Myocyte (in vitro differentiated cells): ENCODE measurements at regions not wholly inside any gene's neighbourhood (a gene's known extent, or its start where the extent isn't known, plus 50 kb on each side); places are given as distances from the start of the nearest gene placed in this dataset.

ENCODE experiments used
- DNase-seq: peaks from one replicate; pipeline ENCODE4 v3.0.0-alpha.2; 2012; ENCODE audit warnings: low read depth

GRCh38 chr15:77716632-77717332 is 84.1 kb upstream of the LINGO1 start:
- DNase-seq, result no peak

GRCh38 chr15:77715860-77716259 is 83.1 kb upstream of the LINGO1 start:
- no peak for DNase-seq

GRCh38 chr15:77715051-77715450 is 82.3 kb upstream of the LINGO1 start:
- DNase-seq, result no peak

GRCh38 chr15:77714555-77714954 is 81.8 kb upstream of the LINGO1 start:
- no peak for DNase-seq

- no peak for DNase-seq
These were observed 81.3 kb upstream of the LINGO1 start for GRCh38 chr15:77714023-77714422.

GRCh38 chr15:77713281-77713680 is 80.6 kb upstream of the LINGO1 start:
- no peak for DNase-seq

GRCh38 chr15:77712438-77712837 is 79.7 kb upstream of the LINGO1 start:
- DNase-seq, result no peak

GRCh38 chr15:77710637-77711036 is 77.9 kb upstream of the LINGO1 start:
- no peak for DNase-seq

GRCh38 chr15:77710206-77710605 is 77.5 kb upstream of the LINGO1 start:
- no peak for DNase-seq

GRCh38 chr15:77709135-77709886 is 76.6 kb upstream of the LINGO1 start:
- DNase-seq, result peak; percentile 1

GRCh38 chr15:77706482-77707244 is 74.0 kb upstream of the LINGO1 start:
- DNase-seq, result no peak

GRCh38 chr15:77702211-77702957 is 69.7 kb upstream of the LINGO1 start:
- DNase-seq, result peak; percentile 24

GRCh38 chr15:77698481-77698880 is 65.8 kb upstream of the LINGO1 start:
- DNase-seq, result no peak

- DNase-seq, result no peak
These were observed 65.2 kb upstream of the LINGO1 start for GRCh38 chr15:77697893-77698292.

GRCh38 chr15:77696871-77697270 is 64.2 kb upstream of the LINGO1 start:
- no peak for DNase-seq

GRCh38 chr15:77695961-77696582 is 63.4 kb upstream of the LINGO1 start:
- no peak for DNase-seq

GRCh38 chr15:77695548-77695947 is 62.8 kb upstream of the LINGO1 start:
- DNase-seq, result no peak

- no peak for DNase-seq
These were observed 60.9 kb upstream of the LINGO1 start for GRCh38 chr15:77693576-77693975.

GRCh38 chr15:77692614-77693013 is 59.9 kb upstream of the LINGO1 start:
- DNase-seq, result no peak

- no peak for DNase-seq
These were observed 58.9 kb upstream of the LINGO1 start for GRCh38 chr15:77691607-77692006.

GRCh38 chr15:77689821-77690220 is 57.1 kb upstream of the LINGO1 start:
- DNase-seq, result no peak
